NCI-H1092 treated with DMSO at 0.1 percent for 48 hours (cell line): ENCODE measurements at regions not wholly inside any gene's neighbourhood (a gene's known extent, or its start where the extent isn't known, plus 50 kb on each side); places are given as distances from the start of the nearest gene placed in this dataset.
A peak's percentile ranks its signal among the peaks of the same experiment; 100 is the strongest.

Experiments
- DNase-seq: peaks from one replicate; lab custom pipeline; 2025; lab: John Stamatoyannopoulos, UW

DNA sequence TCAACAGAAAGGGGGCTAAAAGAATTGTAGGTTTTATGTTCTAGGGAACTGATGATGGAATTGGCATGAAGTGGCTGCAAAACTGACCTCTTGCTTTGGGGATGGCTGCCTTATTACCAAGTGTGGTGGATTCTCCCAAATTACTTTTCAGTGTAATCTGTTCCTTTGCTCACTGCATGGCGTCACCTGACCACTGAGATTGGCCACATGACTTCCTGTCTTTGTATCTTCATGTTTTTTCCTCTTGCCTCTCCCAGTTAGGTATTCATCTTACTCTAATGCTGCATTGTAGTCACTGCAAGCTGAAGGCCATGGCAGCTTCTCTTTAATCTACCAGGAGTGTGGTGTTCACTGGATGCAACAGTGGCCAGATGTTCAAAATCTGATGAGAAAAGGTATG lies 257.7 kb upstream of the TNP1 start:
- DNase-seq = no peak

DNA sequence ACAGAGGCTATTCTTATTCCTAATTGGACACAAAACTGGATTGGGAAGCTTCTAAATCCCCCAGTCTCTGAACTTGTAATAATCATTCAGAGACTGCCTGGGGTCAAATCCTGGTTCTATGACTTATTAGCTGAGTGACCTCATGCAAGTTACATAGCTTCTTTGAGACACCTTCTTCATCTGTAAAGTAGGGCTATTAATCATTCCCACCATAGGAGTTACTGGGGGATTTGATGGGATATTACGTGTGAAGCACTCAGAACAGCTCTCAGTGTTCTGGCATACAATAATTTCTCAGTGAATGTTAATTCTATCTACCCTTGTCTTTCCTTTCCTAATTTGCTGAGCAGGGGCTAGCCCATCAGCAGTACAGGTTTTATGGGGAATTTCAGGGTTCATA lies 256.7 kb upstream of the TNP1 start:
- DNase-seq = no peak

DNA sequence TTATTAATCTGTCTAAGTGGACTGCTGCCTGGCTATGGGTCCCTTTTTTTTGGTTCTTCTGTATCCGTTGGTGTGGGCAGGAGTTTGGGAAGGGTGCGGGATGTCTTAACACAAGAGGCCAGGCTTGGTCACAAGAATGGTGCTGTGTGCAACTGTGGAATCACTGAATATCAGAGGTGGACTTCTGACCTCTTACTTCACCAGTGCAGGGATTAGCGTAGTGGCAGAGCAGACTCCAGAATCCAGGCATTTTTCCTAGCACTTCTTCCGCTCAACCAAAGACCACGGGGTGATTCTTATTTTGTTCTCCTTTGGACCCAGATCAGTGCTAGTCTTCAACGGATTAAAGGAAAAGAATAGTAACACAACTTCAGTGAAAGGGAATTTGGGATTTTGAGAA lies 254.3 kb upstream of the TNP1 start:
- DNase-seq = no peak

GRCh38 chr2:217113491-217113890 lies 253.6 kb upstream of the TNP1 start:
- DNase-seq = peak; percentile 37

- DNase-seq = no peak
Measured at GRCh38 chr2:217110550-217110949, 250.7 kb upstream of the TNP1 start.

GRCh38 chr2:217108575-217109027 lies 248.7 kb upstream of the TNP1 start:
- DNase-seq = no peak

DNA sequence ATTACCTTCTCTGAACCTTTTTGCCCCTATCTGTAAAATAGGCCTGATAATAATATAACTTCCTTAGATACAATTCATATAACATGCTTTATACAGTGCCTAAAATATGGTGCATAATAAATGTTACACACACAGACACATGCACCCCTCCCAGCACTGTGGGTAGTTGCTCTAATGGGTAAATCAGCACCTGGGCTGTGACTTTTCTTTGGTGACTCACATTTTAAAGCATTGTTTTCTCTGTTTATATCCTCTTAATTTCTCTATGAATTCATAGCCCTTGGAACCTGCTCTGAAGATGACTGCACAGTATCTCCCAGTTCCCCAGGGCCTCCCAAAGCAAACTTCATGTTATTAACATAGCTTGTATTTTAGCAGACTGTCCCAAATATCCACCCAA lies 248.2 kb upstream of the TNP1 start:
- no peak for DNase-seq

GRCh38 chr2:217107480-217107879 lies 247.6 kb upstream of the TNP1 start:
- DNase-seq = no peak

DNA sequence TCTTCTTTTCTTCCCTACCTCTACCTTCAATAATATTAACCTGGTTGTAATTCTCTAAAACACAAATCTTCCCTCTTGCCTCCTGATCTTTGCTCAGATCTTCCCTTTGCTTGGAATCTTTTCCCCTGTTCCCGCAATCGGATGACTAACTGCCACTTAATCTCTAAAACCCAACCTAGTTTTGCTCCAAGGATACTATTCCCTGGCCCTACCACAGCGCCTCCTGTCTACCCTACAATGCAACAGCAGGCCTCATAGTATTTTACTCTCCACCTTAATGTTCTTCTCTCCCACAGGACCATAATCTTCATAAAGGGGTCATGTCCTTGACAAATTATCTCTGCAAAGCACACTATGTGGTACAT lies 246.8 kb upstream of the TNP1 start:
- DNase-seq = no peak

DNA sequence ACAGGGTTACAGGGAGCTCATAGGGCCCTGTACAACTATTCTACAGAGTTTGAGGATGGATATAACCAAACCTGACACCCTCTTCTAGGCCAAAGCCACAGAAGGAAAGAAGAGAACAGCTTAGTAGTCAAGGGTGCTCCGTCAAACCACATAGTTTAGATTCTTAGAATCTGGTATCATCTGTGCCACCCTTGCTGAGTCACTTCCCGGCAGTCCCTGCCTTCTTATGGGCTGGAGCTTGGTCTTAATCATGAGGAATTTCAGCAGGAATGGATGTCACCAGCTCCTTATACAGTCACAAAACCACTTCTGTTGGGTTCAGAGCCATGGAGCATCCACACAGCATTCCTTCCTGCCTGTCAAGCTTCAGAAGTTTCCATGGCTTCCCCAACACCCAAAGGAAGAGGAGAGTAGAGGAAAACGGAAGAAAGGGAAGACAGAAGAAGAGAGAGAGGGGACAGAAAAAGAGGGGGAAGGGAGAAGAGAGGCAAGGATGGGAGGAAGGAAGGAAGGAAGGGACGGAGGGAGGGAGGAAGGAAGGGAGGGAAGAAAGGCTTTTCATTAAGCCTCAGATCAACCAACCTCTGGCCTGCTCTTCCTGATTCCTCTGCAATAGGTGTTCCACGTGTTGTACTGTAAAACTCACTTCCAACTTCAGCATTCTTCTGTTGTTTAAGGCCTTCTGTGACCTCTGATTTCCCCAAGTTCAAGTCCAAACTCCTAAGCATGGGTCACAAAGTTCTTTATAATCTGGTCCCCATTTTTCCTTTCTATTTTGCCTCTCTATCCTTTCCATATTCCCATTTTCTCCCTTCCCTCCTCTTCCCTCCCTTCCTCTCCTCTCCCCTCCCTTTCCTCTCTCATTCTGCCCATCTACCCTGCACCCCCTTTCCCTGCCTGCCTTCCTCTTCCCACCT lies 246.1 kb upstream of the TNP1 start:
- no peak for DNase-seq

GRCh38 chr2:217103752-217104545 lies 244.1 kb upstream of the TNP1 start:
- DNase-seq = no peak

DNA sequence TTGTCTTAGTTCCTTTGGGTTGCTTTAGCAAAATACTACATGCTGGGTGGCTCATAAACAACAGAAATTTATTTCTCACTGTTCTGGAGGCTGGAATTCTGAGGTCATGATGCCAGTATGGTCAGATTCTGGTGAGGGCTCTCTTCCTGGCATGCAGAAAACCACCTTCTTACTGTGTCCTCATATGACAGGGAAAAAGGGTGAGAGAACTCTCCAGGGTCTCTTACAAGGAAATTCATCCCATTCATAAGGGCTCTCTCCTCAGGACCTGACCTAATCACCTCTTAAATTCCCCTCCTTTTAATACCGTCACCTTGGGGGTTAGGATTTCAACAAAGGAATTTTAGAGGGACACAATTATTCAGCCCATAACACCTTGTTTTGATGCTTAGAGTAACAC lies 243.1 kb upstream of the TNP1 start:
- no peak for DNase-seq

GRCh38 chr2:217101972-217102371 lies 242.1 kb upstream of the TNP1 start:
- DNase-seq = no peak

- no peak for DNase-seq
Measured at GRCh38 chr2:217099561-217099960, 239.7 kb upstream of the TNP1 start.

DNA sequence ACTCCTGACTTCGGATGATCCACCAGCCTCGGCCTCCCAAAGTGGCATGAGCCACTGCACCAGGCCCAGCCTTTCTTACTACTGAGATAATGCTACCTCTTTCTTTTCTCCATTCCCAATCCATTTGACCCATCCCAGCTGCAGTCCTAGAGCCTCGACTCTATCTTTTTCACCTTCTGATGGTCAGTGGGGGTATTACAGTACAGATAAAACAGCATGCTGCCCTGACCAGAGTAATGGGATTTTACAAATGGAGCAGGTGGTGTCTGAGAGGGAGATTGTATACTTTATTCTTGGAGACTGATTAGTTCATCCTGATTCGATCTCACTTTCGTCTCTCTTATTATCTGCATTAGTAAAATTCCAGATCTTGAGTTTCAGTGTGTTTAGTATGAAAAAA lies 238.6 kb upstream of the TNP1 start:
- no peak for DNase-seq

DNA sequence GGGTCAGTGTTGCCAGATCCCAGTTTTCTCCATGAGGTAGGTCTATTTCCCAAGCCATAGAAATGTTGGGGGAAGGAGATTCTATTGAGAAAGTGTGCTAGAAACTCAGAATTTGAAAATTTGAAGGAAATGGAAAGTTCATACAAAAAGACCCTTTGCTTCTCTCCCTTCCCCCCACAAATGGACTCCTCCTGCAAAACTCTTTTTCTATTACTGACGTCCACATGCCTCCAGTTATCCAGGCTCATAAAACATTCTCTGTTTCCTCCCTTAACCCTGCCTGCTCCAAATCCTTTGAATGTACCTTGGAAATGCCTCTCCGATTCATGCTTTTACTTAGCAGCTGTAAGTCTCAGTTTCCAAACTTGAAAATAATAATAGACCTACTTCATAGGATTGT lies 237.5 kb upstream of the TNP1 start:
- DNase-seq = no peak

DNA sequence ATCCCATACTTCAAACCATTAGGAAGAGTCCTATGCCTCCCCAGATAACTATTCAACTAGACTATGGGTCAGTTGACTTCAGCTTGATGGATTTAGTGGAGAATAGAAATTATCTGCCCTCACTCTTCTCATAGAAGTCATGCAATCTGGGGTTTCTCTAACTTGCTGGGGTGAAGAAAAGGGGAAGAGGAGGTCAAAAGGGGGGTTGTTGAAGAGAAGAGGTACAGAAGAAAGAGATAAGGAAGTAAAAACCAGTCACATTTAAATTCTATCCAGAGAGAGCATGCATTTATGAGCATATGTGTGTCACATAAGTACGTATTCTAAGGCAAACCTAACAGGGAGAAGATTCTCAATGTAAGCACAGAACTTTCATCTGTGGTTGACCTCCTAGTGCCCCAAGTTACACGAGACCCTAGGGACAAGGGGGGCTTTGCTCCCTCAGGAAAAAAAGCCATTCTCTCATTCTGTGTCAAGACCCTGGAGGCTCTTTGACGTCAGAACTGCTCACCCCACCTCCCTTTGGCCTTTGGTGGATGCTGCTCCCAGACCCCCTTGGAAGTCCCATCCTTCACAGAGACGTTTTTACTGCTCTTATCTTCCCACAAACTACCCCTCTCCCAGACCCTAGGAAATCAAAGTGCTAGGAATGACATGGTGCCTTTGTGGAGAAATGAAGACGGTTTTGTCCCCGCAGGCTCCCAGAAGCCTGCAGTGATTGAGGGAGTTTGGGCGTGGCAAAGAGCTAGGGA lies 236.8 kb upstream of the TNP1 start:
- no peak for DNase-seq

DNA sequence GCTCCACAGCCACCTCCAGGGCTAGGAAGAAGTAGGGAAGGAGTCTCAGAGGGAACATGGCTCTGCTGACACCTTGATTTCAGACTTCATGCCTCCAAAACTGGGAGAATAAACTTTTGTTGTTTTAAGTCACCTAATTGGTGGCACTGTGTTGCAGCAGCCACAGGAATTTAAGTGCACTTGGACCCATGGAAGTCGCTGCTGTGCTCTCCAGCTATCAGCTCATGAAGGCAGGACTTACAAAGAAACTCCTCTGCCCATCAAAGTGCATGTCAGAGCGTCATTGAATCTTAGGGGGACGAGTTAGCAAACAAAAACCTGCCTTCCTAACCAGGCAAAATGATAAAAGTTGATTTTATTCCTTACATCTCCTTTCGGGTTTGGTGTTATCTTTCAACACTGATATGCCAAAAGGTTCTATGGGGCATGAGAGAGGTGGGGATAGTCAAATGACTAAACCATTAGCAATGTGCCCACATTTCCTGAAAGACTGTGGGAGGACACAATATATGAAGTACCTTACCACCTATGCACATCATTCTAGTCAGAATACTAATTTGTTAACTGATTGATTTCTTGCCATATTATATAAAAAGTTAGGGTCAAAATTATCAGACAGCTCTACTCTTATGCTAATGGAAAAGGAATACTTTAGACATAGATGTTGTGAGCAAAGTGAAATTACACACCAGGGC lies 235.8 kb upstream of the TNP1 start:
- no peak for DNase-seq

DNA sequence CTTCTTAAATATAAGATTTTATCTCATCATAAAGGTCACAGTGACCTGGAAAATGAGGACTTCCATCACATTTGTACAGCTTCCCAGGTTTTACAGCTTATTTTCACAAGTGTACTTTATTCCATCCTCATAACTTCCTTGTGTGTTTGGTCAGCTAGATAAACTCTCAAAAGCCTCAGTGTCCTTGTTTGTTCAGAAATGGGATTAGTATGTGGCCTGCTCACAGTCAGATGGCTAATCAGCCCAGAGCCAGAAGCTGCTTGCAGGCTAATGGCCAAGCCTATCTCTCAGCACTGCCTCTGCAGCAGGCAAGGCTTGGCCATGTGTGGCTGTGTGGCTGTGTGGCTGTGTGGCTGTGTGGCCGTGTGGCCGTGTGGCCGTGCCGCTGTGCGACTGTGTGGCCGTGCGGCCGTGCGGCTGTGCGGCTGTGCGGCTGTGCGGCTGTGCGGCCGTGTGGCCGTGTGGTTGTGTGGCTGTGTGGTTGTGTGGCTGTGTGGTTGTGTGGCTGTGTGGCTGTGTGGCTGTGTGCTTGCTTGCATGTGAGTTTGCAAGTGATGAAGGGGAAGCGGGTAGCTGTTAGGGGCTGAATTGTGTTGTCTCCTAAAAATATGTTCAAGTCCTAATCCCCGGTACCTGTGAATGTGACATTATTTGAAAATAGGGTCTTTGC lies 233.0 kb upstream of the TNP1 start:
- DNase-seq = no peak

GRCh38 chr2:217091531-217091930 lies 231.7 kb upstream of the TNP1 start:
- DNase-seq = no peak

DNA sequence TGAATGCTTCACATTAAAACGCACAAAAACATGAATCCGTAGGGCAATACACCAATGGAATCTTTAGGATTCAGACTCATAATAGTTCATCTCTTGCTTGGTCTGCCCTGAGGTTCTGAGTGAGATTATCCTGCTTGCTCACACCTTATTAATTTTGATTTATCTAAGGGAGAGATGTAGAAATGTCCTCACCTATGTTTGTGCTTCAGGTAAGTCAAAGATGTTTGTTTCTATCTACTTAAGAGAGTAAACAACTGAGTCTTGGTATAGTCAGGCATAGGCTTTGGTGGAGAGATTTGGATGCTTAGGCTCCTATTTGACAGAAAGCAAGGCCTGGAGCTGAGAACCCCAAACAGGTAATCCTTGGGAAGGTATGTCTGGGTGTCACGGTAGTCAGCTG lies 231.0 kb upstream of the TNP1 start:
- no peak for DNase-seq
